Karpas-422 (cell line): ENCODE measurements at regions not wholly inside any gene's neighbourhood (a gene's known extent, or its start where the extent isn't known, plus 50 kb on each side); places are given as distances from the start of the nearest gene placed in this dataset.
A peak's percentile ranks its signal among the peaks of the same experiment; 100 is the strongest.

Experiments
- DNase-seq: peaks from one replicate; pipeline ENCODE4 v3.0.0-alpha.2; 2015
- H2AFZ ChIP-seq: fragments of 200-600 bp; sonication (generic); 2 replicates; pipeline ENCODE4 v1.6.1; 2014; ENCODE audit warnings: antibody characterized with exemption, low read length, mixed read lengths
- H3K27ac ChIP-seq: fragments of 200-600 bp; sonication (generic); 2 replicates; pipeline ENCODE4 v1.5.1; 2014; ENCODE audit warnings: mild to moderate bottlenecking, low read length, moderate library complexity
- H3K27me3 ChIP-seq: fragments of 200-600 bp; sonication (generic); 2 replicates; pipeline ENCODE4 v1.6.1; 2014; ENCODE audit warnings: low read length, mixed read lengths
- H3K36me3 ChIP-seq: fragments of 200-600 bp; sonication (generic); 2 replicates; pipeline ENCODE4 v1.6.1; 2014; ENCODE audit warnings: low read length, mixed read lengths; ENCODE audit not compliant: insufficient read depth
- H3K4me1 ChIP-seq: fragments of 200-600 bp; sonication (generic); 2 replicates; pipeline ENCODE4 v1.6.1; 2014; ENCODE audit warnings: mild to moderate bottlenecking, low read length, mixed read lengths
- H3K4me2 ChIP-seq: fragments of 200-600 bp; sonication (generic); 2 replicates; pipeline ENCODE4 v1.6.1; 2014; ENCODE audit warnings: low read length, low read depth, mild to moderate bottlenecking; ENCODE audit not compliant: poor library complexity, severe bottlenecking
- H3K4me3 ChIP-seq: fragments of 200-600 bp; sonication (generic); 2 replicates; pipeline ENCODE4 v1.5.1; 2014; ENCODE audit warnings: mild to moderate bottlenecking, antibody characterized with exemption, low read length, mixed read lengths
- H3K79me2 ChIP-seq: fragments of 200-600 bp; sonication (generic); 2 replicates; pipeline ENCODE4 v1.6.1; 2014; ENCODE audit warnings: mild to moderate bottlenecking, low read length, mixed read lengths
- H3K9ac ChIP-seq: fragments of 200-600 bp; sonication (generic); 2 replicates; pipeline ENCODE4 v1.6.0; 2014; ENCODE audit warnings: low read length
- H3K9me2 ChIP-seq: fragments of 200-600 bp; sonication (generic), shearing (Covaris generic); replicated peaks from 2 replicates; pipeline ENCODE4 v1.6.0; 2014; ENCODE audit warnings: mild to moderate bottlenecking, low read length, moderate library complexity; ENCODE audit not compliant: insufficient read depth
- H3K9me3 ChIP-seq: fragments of 300-700, 200-600 bp; sonication (generic); 2 replicates; pipeline ENCODE4 v1.6.1; 2014; ENCODE audit warnings: low read length, mixed read lengths
- H4K20me1 ChIP-seq: fragments of 200-600 bp; sonication (generic); 2 replicates; pipeline ENCODE4 v1.6.1; 2014; ENCODE audit warnings: mild to moderate bottlenecking, antibody characterized with exemption, low read length, low read depth; ENCODE audit not compliant: insufficient read depth

DNA sequence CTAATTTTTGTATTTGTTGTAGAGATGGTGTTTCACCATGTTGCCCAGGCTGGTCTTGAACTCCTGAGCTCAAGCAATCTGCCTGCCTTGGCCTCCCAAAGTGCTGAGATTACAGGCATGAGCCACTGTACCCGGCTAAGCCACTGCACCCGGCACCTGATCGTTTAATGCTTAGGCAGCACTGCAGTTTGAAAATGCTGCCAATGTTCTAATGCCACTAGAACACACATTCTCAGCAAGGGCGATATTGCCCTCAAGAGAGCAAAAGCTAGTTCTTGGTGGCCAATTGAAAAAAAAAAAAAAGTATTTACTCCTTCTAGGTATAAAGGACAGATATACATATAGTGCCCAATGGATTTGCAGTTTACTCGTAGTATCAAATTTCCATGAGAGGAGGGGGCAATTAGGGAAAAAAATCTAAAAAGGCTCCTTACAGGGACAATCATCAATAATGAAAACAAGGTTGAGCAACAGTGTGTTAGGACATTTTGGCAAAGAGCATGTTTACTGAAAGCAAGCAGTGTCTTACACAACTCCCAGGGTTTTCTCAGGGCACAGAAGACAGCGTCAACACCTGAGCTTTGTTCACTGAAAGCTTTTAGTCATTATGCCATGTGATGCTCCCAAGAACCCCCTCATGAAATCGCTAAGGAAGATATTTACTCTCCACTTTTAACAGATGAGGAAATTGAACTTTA is 199.9 kb upstream of the PKDCC start:
- Histone ChIP-seq H3K9ac (no peak overlapping the region), H3K4me2 (no peak overlapping the region), H3K36me3 (no peaks in the 10 kb centered on the region), H3K79me2 (no peaks in the 10 kb centered on the region), H4K20me1 (no peaks in the 10 kb centered on the region), H3K27me3 (no peaks in the 10 kb centered on the region), H3K4me1 (no peaks in the 10 kb centered on the region), H3K27ac (no peak overlapping the region), H3K9me2 (no peaks in the 10 kb centered on the region), H3K4me3 (no peak overlapping the region), H2AFZ (no peak overlapping the region), H3K9me3 (no peaks in the 10 kb centered on the region)
- DNase-seq, result peak; percentile 14

DNA sequence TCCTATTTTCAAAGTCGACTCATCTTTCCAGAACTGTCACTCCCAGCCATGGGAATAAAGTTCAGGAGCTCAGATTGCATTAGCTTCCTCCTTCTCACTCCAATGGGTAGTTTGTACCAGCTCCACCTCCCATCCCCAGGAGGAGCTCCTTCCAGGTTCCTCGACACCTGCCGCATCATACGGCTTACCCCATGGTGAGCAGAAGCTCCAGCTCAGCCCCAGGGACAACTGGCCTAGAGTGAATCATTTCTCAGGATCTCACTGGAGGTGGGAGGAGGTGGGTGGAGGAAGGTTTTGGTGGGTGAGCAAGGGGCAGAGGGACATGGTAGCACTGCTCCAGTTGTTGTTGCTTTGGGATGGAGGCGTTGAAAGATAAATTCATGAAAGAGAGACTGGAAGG is 196.3 kb upstream of the PKDCC start:
- no peak overlapping the region for H3K4me3 ChIP-seq
- no peak overlapping the region for H2AFZ ChIP-seq
- DNase-seq, result peak; percentile 16
- no peaks in the 10 kb centered on the region for H3K36me3 ChIP-seq
- no peak overlapping the region for H3K9ac ChIP-seq
- no peaks in the 10 kb centered on the region for H3K79me2 ChIP-seq
- H3K4me1 ChIP-seq, result no peaks in the 10 kb centered on the region
- no peaks in the 10 kb centered on the region for H3K9me3 ChIP-seq
- H3K27me3 ChIP-seq, result no peaks in the 10 kb centered on the region
- H3K9me2 ChIP-seq, result no peaks in the 10 kb centered on the region
- H3K4me2 ChIP-seq, result no peak overlapping the region
- no peaks in the 10 kb centered on the region for H4K20me1 ChIP-seq
- no peak overlapping the region for H3K27ac ChIP-seq

DNA sequence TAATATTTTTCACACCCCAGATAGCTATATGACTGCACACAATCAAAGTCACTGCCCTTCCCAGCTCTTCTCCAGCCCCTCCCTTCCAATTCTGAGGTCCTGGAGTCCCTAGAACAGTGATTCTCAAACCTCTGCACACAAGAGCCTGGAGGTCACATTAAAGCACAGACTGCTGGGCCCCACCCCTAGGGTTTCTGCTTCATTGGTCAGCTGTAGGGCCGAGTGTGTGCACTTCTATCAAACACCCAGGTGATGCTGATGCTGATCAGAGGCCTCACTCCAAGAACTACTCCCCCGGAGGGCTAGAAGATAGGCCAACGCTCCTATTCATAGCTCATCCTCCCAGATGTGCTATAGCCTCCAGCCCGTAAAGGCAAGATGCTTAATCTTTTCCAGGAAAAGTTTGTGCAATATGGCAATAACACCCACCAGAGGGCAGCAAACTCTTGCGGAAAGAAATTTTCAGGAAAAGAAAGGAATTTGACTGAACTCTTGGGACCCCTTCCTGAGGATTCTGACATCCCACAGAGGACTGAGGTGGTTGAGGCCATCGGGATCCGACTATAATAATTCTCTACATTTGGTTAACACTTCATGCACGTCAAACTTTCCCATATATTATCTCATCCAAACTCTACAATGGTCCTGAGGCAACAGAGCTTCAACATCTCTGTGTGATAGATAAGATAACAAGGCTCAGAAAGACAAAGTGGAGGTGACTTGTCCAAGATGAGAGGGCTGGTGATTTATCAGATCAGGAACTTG is 194.2 kb upstream of the PKDCC start:
- Histone ChIP-seq H3K9me3 (no peaks in the 10 kb centered on the region), H2AFZ (no peak overlapping the region), H3K4me2 (no peak overlapping the region), H3K4me3 (no peak overlapping the region), H4K20me1 (no peaks in the 10 kb centered on the region), H3K4me1 (no peaks in the 10 kb centered on the region), H3K9ac (no peak overlapping the region), H3K27ac (no peak overlapping the region), H3K9me2 (no peaks in the 10 kb centered on the region), H3K27me3 (no peaks in the 10 kb centered on the region), H3K79me2 (no peaks in the 10 kb centered on the region), H3K36me3 (no peaks in the 10 kb centered on the region)
- peak; percentile 48 for DNase-seq

DNA sequence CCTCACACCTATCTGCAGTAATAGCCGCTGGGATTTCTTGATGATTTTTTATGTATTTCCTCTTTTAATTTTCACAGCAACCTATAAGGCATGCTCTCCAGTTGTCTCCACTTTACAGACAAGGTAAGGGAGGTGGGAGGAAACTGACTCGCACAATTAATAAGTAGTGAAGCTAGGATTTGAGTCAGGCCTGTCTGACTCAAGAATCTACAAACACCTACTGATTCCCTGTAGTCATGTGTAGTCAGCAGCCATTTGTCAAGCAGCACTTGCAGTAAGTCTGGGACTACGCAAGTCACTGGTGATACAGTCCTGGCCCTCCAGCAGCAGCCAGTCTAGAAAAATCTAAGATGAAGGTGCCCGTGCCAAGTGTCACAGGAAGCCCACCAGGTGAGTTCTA is 193.6 kb upstream of the PKDCC start:
- H3K4me1 ChIP-seq, result no peaks in the 10 kb centered on the region

DNA sequence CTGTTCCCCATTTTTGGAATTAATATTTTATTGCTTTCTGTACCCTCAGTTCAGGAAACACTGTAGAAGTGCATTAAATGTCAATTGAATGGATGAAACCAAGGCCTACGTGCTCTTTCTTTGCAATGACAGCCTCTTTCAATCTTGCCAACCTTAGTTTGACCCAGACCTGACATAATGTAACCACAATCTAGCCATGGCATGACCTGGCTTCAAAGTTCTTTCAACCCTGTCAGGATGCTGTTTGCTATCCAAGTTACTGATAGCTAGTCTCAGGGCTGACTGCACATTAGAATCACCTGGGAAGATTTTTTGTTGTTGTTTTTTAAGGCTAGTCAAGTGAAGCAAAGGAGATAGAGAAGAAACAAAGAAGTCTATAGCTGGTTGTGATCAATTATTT is 190.9 kb upstream of the PKDCC start:
- Histone ChIP-seq H4K20me1 (no peaks in the 10 kb centered on the region), H3K27me3 (no peaks in the 10 kb centered on the region), H3K27ac (no peak overlapping the region), H3K36me3 (no peaks in the 10 kb centered on the region), H3K4me3 (no peak overlapping the region), H3K79me2 (no peaks in the 10 kb centered on the region), H2AFZ (no peak overlapping the region), H3K4me2 (no peak overlapping the region), H3K4me1 (no peaks in the 10 kb centered on the region), H3K9me2 (no peaks in the 10 kb centered on the region), H3K9ac (no peak overlapping the region), H3K9me3 (no peaks in the 10 kb centered on the region)
- peak; percentile 9 for DNase-seq

More for the DNA sequence above, 193.6 kb upstream of the PKDCC start:
- H3K27ac ChIP-seq, result no peak overlapping the region
- no peaks in the 10 kb centered on the region for H3K9me2 ChIP-seq
- no peak overlapping the region for H2AFZ ChIP-seq
- H3K4me3 ChIP-seq, result no peak overlapping the region
- H3K27me3 ChIP-seq, result no peaks in the 10 kb centered on the region
- H3K36me3 ChIP-seq, result no peaks in the 10 kb centered on the region
- H3K4me2 ChIP-seq, result no peak overlapping the region
- no peak overlapping the region for H3K9ac ChIP-seq
- no peaks in the 10 kb centered on the region for H4K20me1 ChIP-seq
- DNase-seq, result peak; percentile 12
- H3K9me3 ChIP-seq, result no peaks in the 10 kb centered on the region
- H3K79me2 ChIP-seq, result no peaks in the 10 kb centered on the region

DNA sequence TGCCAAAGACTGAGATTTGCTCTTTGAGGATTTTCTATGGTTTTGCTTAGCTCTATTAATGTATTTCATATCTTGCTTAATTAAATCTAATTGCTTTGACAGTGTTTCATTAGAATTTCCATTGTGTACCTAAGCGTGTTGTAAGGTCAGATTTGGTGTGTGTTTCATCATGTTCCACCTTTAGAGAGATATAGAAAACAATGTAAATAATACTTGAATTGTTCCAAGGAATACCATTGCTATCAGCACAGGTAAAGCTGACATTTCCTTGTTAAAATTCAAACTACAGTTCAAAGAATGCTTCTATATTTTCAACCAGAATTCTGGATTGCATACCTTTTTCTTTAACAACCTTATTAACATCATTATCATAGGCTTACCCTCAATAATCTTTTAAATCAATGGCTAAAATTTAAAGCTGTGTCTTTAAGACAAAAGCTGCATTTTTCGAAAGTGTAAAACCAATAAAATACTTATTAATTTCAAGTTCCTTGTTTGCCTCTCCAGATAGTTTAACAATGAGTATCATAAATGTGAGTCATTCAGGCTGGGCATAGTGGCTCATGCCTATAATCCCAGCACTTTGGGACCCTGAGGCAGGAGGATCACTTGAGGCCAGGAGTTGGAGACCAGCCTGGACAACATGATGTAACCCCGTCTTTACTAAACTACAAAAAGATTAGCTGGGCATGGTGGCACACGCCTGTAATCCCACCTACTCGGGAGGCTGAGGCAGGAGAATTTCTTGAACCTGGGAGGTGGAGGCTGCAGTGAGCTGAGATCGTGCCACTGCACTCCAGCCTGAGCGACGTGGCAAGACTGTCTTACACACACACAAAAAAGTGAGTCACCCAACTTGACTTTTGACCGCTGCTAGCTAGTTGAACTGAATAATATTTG is 188.0 kb upstream of the PKDCC start:
- no peak overlapping the region for H3K9ac ChIP-seq
- no peak overlapping the region for H3K4me2 ChIP-seq
- H3K4me1 ChIP-seq, result no peaks in the 10 kb centered on the region

DNA sequence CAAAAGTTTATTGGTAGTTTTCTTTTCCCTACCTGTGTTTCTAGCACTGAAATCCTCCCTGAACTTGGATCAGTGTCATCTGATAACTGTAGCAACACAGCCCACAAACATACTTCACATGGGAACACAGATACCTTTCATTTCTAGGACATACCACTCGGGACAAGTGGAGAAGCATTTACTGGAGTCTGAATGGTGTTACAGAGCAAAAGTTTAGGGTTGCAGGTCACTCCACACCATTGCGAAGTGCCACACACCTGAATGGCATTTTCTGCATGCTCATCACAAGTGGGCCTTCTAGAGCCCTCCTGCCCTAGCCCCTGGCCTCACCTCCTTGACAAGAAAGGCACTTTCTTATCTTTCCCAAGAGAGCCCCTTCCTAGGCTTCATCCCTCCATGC is 184.8 kb upstream of the PKDCC start:
- DNase-seq, result no peak

More for the DNA sequence above, 188.0 kb upstream of the PKDCC start:
- H3K9me2 ChIP-seq, result no peaks in the 10 kb centered on the region
- H2AFZ ChIP-seq, result no peak overlapping the region
- H3K4me3 ChIP-seq, result no peak overlapping the region
- DNase-seq, result no peak
- no peak overlapping the region for H3K27ac ChIP-seq
- H4K20me1 ChIP-seq, result no peaks in the 10 kb centered on the region
- no peaks in the 10 kb centered on the region for H3K9me3 ChIP-seq
- no peaks in the 10 kb centered on the region for H3K79me2 ChIP-seq
- no peaks in the 10 kb centered on the region for H3K27me3 ChIP-seq
- no peaks in the 10 kb centered on the region for H3K36me3 ChIP-seq

DNA sequence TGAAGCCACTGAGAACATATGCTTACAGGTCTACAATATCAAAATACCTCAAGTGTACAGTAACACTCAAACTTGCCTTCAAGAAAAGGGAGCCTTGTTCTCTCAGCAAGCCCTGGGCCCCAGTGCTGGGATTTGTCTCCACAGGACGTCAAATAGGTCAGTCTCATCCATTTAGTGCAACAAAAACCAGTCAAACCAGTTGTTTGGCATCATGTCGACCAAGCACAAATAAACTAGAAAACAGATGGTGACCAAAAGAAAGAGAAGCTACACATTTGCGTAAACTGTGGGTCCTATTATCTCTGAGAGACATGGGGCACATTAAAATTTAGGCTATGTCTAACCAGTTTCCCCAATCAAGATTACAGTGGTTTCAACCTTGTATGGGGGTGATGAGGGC is 182.6 kb upstream of the PKDCC start:
- DNase-seq, result no peak
- Histone ChIP-seq H3K9me2 (no peaks in the 10 kb centered on the region), H3K4me3 (no peak overlapping the region), H3K4me2 (no peak overlapping the region), H3K4me1 (no peaks in the 10 kb centered on the region), H3K36me3 (no peaks in the 10 kb centered on the region), H3K27ac (no peak overlapping the region), H3K9me3 (no peaks in the 10 kb centered on the region), H3K9ac (no peak overlapping the region), H2AFZ (no peak overlapping the region), H4K20me1 (no peaks in the 10 kb centered on the region), H3K79me2 (no peaks in the 10 kb centered on the region), H3K27me3 (no peaks in the 10 kb centered on the region)

More for the DNA sequence above, 184.8 kb upstream of the PKDCC start:
- H3K36me3 ChIP-seq, result no peaks in the 10 kb centered on the region
- H3K4me2 ChIP-seq, result no peak overlapping the region
- no peak overlapping the region for H2AFZ ChIP-seq
- no peak overlapping the region for H3K4me3 ChIP-seq
- H3K27ac ChIP-seq, result no peak overlapping the region
- H3K9ac ChIP-seq, result no peak overlapping the region
- no peaks in the 10 kb centered on the region for H3K27me3 ChIP-seq
- H3K79me2 ChIP-seq, result no peaks in the 10 kb centered on the region
- no peaks in the 10 kb centered on the region for H3K4me1 ChIP-seq
- H3K9me3 ChIP-seq, result no peaks in the 10 kb centered on the region
- H3K9me2 ChIP-seq, result no peaks in the 10 kb centered on the region
- H4K20me1 ChIP-seq, result no peaks in the 10 kb centered on the region
